NCI-H2107 (cell line): ENCODE measurements at regions not wholly inside any gene's neighbourhood (a gene's known extent, or its start where the extent isn't known, plus 50 kb on each side); places are given as distances from the start of the nearest gene placed in this dataset.
"Not testable (repeated sequence)": the region's sequence is repeated elsewhere in the genome, so short reads cannot be mapped to it uniquely, and the experiment has no call there.

ENCODE experiments used
- DNase-seq: peaks from one replicate; lab custom pipeline; 2025; lab: John Stamatoyannopoulos, UW

DNA sequence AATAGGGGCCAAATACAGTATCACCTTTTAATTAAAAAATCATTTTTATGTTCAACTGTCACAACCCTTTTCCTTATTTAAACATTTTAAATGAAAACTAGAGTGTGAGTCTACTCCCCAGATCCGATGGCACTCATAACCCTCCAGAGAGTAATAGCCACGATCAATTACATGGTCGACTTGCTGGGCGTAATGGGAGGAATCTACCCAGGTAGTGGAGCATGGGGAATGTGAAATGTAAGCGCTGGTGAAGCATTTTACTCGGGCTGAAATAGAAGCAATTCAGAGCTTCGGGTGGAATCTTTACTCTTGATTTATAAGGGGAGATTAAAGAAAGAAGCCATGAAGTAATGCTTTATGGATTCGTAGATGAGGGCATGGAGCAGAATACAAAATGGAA is 321.9 kb downstream of the ACTR3B start:
- DNase-seq = no peak

DNA sequence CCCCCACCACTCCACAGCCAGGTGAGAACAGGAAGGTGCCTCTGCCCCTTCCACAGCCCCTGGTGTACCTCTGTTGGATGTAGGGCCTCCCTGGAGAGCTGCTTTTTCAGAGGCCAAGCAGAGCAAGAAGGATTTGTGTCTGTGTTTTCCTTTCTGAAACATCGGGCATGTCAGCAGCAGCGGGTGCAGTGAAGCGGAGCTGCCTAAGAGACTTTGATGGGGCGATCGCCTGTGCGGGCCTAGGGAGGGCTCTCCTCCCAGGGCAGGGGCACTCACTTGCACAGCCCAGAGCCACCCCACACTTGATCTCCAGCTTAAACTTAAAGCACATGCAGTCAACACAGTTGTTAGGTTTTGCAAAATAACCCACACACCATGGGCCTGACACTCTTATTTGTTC is 324.7 kb downstream of the ACTR3B start:
- no peak for DNase-seq

DNA sequence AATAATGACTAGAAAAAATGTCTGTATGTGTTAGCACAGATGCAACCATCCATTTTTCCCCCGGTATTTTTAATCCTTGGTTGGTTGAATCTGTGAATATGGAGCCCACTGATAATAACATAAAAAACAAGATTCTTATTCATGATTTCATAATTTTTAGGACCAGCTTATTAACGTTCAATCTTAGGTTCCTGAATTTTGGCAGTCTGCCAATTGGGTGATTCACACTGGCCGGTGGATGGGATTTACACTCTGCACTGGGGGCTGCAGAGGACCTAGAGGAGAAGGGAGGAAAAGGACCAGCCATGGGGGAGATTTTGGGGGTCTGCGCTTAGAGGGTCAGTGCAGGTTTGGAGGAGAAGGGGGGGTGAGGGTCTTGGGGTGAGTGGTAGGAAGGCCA is 327.9 kb downstream of the ACTR3B start:
- DNase-seq = no peak

DNA sequence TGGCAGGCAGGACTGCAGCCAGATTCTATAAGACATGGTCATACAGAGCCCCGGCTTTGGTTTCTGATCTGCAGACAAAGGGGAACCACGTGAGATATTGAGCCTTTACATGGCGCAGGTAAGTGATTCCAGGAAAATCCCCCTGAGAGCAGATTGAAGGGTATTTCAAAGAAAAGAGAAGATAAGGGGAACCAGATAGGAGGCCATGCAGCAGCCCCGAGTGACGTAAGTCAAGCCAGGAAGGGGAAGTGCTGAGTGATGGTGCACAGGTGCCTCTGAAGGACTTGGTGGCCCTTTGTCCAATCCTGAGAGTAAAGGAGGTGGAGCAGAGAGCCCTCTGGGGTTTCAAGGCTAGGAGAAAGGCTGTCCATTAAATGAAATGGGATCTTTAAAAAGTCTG is 329.0 kb downstream of the ACTR3B start:
- no peak for DNase-seq

DNA sequence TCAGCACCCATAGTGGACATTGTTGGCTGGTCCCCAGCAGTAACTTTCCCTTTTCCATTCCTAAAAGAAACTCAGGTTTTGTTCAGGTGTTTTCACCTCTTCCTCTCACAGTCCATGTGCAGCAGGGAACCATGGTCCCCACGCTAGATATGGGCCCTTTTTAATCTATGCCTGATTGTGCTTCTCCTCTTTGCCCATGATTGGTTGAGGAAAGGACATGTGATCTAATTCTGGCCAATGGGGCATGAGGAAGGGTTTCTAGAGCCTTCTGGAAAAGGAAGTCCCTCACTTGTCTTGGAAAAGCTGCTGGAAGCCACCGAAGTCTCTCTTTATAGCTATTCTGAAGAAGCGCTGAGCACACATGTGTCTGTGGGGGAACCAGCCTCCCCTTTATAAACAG is 330.7 kb downstream of the ACTR3B start:
- DNase-seq = no peak

DNA sequence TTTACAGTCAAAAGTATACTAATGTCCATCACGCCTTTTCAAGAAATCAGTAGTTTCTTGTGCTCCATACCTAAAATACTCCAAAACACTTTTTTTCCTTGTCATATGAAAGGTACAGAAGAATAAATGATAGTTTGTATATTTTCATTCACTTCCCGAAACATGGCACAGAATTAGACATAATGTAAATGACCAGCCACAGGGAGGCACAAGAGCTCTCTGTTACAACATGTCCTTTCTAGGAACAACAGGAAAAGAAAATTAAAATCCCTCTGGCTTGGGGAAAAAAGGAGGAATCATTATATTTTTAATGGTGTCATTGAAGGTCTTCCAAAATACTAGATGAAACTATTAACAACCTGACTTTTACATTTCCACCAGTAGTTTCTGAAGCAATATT is 331.2 kb downstream of the ACTR3B start:
- DNase-seq = no peak

DNA sequence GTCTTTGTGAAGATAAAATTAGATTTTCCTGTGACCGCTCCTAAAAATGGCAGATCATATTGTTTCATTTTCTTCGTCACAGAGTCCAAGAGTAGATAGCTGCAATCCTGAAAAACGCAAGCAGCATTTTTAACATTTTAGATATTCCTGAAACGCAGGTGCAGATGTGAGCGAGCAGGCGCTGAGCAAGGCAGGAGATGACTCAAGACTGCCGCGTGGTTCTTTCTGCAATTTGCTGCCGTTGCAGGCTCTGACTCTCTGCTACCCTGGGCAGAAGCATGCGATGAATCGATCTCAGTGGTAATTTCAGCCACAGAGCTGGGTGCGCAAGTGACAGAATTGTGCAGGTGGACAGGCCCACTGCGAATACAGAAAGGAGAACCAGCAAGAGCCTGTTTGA is 331.9 kb downstream of the ACTR3B start:
- DNase-seq = no peak

DNA sequence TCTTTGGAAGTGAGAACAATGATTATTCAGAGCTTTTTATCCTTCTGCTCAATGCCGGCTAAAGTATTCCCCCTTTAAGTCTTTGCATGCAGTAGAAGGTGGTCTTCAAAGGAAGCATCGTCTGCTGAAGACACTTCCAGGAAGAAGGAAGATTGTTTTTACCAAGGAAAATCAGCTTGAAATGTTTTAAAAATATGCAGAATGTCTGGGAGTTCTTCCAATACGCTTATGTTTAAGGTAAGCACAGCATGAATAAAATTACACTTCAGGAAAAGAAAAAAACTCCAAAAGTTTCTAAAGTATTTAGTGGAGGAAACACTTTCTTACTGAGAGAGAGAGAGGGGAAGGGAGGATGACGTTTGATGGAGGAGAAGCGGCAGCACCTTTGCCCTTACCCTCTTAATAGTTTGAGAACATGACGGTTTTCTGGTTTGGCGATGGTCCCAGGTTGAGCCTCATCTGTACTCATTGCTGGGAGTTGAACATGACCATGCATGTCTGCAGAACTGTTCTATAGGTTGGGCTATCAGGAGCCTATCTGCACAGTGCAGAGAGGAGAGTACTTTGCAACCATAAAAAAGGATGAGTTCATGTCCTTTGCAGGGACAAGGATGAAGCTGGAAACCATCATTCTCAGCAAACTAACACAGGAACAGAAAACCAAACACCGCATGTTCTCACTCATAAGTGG is 338.1 kb downstream of the ACTR3B start:
- no peak for DNase-seq

DNA sequence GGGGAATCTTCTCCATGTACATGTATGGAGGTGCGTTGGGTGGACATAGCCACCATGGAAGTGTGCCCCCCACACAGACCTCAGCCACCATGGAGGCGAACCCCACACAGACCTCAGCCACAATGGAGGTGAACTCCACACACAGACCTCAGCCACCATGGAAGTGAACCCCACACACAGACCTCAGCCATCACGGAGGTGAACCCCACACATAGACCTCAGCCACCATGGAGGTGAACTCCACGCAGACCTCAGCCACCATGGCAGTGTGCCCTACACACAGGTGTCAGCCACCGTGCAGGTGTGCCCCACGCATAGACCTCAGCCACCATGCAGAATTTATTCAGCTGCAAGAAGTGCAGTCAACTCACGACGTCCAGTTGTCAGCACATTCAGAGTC is 339.7 kb downstream of the ACTR3B start:
- no peak for DNase-seq

DNA sequence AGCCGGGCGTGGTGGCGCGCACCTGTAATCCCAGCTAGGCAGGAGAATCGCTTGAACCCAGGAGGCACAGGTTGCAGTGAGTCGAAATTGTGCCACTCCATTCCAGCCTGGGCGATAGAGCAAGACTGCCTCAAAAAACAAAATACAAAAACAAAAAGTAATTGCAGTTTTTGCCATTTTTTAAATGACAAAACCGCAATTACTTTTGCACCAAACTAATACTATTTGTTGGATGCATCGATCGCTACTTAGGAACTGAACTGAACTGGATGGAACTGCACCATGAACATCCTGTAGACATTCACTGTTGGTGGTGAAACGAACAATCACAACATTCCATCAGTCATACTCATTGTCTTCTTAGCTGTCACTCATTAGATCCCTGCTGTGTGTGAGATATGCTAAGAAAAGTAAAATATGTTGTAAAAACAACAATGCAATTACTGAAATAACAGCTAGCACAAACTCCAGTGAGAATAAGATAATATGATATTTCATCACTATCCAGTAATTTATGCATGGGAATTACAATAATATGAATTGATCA is 341.2 kb downstream of the ACTR3B start:
- no peak for DNase-seq

DNA sequence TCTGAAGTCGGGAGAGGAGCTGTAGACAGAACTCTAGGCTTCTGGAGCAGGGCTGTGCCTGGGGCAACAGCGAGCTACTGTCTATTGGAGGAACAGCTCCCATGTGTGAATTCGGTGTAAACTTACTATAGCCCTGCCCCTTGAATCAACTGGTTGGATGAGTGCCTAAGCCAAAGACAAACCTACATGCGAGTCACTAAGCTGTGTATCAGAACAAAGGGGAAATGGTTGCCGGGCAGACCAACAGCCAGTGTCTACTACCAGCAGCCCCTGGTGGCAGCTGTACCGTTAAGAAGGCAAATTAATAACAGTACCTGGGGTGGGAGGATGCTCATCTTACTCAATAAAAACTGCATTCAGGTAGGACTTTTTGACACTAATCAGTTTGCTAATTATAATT is 343.6 kb downstream of the ACTR3B start:
- no peak for DNase-seq

DNA sequence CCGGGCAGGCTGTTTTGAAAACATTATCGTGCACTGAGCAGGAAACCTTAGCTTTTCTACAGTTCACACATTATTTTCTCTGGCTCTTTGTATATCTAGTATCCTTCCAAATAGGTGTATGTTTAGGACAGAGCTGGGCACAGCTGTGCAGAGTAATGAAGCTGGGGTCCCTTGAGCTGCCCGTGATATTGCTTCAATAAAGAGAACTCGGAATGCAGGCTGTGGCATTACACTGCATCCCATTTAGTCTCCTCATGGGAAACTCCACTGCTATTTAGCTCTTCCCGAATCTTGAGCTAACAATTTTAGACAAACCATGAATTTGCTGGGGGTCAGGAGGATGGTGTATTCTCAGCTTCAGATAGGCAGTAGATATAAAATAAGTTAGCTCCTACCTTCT is 348.3 kb downstream of the ACTR3B start:
- no peak for DNase-seq

DNA sequence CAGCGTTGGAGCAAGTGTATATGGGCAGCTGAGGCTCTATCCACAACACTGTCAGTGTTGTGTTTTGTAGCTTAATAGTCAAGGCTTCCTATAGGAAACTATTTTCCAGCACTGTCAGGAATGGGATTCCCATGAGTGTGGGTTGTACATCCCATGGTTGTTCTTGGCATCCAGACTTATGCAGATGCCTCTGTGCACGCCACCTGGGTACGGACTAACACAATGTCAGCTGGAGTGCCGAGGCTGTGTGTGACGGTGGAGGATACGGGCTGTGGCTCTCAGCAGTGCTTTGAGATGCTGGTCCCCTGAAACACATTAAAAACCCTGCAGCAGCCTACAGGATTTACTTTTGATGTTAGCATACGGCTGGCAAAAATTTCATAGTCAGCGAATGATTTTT is 350.0 kb downstream of the ACTR3B start:
- no peak for DNase-seq

DNA sequence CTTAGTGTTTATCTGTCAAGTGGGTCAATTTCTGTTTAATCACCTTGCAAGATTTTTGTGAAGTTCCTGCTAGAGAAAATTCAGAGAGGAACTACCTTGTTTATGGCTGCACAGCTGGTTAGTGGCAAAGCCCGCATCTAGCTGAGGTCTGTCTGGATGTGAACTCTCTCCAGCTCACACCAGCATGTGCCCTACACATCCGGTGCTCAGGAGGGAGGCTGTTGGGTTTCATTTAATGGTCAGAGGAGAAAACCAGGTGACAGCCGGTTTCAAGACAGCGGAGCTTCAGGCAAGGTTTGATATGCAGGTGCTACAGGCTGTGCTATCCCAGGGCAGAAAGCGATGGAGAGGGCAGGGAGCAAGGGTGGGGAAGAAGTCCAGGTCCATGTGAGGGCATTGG is 351.1 kb downstream of the ACTR3B start:
- no peak for DNase-seq

DNA sequence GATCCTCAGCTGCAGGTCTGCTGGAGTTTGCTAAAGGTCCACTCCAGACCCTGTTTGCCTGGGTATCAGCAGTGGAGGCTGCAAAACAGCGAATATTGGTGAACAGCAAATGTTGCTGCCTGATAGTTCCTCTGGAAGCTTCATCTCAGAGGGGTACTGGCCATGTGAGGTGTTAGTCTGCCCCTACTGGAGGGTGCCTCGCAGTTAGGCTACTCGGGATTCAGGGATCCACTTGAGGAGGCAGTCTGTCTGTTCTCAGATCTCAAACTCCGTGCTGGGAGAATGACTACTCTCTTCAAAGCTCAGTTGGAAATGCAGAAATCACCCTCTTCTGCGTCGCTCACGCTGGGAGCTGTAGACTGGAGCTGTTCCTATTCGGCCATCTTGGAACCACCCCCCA is 362.7 kb downstream of the ACTR3B start:
- DNase-seq = not testable (repeated sequence)

DNA sequence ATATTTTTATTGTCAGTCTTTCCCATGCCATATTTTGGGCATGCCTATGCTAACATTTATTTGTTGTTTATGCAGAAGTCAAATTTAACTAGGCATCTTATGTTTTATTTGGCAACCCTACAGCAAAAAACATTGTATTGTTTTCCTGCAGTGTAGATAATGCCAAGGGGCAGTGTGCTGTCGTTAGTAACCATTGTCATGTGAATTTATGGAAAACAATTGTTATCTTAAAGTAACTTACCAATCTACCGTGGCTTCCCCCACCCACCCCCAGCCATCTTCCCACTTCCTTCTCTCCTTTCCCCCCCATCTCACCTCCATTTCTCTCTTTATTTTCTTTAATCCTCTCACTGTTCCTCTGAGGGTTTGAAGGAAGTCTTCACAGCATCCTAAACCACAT is 370.5 kb downstream of the ACTR3B start:
- no peak for DNase-seq

DNA sequence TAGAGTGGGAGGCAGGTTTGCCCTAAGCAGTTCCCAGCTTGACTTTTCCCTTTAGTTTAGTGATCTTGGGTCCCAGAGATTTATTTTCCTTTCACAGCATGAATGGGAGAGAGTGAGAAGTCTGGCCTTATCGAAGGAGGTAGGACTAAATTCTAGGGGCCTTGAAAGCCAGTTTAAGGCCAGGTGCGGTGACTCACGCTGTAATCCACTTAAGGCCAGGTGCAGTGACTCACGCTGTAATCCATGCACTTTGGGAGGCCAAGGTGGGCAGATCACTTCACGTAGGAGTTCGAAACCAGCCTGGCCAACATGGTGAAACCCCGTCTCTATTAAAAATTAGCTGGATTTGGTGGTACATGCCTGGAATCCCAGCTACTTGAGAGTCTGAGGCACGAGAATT is 392.2 kb downstream of the ACTR3B start:
- no peak for DNase-seq

DNA sequence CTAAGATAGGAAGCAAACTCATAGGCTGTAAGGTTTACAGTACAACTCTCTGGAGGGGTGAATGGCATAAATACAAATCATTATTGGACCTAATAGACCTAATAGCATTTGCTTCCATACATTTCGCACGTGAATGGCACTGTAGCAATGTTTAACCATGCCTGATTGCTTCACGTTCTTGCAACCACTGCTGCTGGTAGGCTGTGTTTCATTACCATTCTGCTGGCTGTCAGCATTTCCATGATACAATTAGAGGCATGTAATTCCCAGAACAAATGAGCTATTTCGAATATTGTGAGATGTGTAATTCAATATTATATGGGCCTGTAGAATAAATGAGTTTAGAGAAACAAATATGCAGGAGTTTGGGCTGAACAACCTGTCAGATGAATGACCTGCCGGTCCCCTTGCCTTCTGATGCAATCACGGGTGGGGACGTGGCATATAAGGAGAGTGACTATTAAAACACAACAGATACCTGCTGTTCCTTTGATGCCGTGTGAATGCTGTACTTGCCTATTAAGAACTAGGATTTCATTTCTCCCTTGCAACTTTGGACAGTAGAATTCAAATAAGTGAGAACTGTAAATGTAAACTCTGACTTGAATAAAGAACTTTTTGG is 393.4 kb downstream of the ACTR3B start:
- DNase-seq = no peak

DNA sequence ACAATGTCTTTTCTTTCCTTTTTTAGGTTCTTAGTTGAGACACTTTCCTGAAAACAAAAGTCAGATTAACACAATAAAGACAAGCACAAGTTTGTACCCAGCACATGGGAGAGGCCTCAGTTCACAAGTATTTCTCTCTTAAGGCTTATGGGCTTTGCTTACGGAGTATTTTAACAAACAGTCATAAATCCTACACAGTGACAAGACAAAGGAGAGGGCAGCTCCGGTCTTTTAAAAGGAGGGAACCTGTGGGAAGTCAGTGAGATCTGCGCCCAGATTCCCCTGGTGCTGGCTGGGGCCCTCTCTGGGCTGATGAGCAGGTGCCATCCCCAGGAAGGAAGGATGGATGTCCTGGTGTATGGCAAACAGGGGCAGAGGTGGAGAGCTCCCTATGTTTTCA is 398.6 kb downstream of the ACTR3B start:
- DNase-seq = no peak

DNA sequence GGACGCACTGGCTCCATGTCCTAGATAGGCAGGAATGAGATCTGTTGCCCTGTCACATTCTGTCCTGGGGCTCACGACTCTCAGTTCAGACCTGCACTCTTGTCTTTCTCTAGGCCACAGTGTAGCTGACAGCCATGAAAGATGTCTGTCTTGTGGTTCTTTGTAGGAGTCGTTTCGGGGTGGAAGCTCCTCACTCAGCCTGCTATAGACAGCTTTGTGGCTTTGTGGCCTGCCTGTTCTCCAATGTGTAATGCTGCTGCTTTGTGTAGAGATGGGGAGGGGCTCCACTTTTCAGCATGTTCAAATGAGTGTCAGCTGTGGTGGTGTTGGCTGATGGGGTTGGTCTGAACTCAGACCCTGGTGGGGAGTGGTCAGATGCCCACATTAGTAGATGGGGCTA is 410.7 kb downstream of the ACTR3B start:
- no peak for DNase-seq

DNA sequence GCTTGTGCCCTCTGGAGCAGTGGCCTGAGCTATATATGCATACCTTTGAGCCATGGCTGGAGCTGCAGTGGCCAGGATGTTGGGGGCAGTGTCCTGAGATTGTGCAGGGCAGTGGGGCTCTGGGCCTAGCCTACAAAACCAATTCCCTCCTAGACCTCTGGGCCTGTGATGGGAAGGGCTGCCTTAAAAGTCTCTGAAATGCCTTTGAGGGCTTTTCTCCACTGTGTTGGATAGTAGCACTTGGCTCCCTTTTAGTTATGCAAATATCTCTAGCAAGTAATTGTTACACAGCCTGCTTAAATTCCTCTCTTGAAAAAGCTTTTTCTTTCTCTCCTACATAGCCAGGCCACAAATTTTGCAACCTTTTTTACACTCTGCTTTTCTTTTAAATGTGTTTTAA is 426.4 kb downstream of the ACTR3B start:
- no peak for DNase-seq

DNA sequence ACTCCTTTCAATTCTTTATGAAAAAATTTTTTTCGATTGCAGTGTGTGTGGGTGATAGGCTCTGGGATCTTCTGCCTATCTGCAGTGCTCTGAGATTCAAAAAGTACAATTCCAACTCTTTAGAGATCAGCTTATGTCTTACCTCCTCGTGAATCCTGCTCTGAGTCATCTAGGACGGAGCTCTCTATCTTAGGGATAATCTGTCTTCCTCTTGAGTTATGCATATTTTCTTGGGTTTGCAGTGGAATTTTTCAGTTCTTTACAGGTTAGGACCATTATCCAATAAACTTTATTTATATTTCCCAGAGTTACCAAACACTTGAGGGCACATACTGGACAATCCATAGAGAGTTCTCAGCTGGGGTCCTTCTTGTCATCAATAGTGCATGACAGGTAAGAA is 428.6 kb downstream of the ACTR3B start:
- no peak for DNase-seq

DNA sequence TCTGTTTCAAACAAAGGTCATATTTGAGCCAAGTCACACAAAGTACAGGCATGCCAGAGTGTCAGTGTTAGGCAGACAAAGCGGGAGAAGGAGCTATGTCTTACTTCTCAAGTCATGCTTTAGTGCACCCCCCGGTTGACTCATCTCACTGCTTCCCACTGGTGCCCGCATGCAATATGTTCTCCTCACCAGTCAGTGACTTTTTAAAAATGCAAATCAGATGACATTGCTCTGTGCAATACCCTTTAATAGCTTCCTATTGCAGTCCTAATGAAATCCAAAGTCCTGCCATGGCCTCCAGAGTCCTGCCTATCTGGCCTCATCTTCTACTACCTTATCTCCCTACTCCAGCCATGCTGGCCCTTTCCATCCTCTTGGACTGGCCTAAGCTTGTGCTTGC is 429.1 kb downstream of the ACTR3B start:
- DNase-seq = no peak

DNA sequence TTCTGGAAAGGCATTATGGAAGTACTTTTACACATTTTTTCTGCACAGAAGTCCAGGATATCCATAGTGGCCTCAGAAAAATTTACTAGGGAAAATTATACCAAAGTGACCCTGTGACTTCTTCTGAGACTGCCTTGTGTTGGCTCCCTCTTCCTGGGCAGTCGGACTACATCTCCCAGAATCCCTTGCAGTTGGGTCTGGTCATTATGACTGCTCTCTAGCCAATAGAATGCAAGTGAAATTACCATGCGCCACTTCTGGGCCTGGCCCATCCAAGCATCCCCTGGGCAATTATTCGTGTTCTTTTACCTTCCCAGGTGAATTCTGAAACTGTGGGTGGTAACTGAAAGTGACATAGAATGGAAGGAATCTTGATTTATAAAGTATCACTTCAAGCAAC is 430.9 kb downstream of the ACTR3B start:
- DNase-seq = no peak
